ENCODE measurements at regions not wholly inside any gene's neighbourhood (a gene's known extent, or its start where the extent isn't known, plus 50 kb on each side); places are given as distances from the start of the nearest gene placed in this dataset.

DNA sequence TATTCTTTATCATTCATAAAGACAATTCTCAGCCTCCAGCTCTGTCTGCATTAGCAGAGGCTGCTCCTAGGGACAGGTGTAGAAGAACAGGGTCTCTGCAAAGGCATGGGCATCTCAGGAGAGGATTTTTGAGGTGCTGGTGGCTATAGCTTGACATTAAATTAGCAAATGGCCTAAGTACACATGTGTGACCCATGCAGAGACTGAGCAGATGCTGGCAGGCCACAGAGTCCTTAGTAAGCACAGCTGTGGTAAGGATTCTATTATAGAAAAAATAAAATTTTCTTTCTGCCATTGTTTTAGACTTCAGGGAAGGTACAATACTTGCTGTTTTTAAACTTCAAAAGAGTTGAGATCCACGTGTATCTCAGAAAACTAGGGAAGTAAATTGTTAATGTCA lies 177.5 kb upstream of the DUSP10 start:
- H3K4me3 ChIP-seq (ENCODE audit: control insufficient read depth, low read depth, low read length) = no peak overlapping the region
- DNase-seq (ENCODE audit: low read depth) = no peak
- TF ChIP-seq, protein P1, sequence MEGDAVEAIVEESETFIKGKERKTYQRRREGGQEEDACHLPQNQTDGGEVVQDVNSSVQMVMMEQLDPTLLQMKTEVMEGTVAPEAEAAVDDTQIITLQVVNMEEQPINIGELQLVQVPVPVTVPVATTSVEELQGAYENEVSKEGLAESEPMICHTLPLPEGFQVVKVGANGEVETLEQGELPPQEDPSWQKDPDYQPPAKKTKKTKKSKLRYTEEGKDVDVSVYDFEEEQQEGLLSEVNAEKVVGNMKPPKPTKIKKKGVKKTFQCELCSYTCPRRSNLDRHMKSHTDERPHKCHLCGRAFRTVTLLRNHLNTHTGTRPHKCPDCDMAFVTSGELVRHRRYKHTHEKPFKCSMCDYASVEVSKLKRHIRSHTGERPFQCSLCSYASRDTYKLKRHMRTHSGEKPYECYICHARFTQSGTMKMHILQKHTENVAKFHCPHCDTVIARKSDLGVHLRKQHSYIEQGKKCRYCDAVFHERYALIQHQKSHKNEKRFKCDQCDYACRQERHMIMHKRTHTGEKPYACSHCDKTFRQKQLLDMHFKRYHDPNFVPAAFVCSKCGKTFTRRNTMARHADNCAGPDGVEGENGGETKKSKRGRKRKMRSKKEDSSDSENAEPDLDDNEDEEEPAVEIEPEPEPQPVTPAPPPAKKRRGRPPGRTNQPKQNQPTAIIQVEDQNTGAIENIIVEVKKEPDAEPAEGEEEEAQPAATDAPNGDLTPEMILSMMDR (IDR thresholded peaks at IDR 0.05; ENCODE audit: control insufficient read depth, insufficient read depth, low read depth, low read length, missing control alignments) = no peak

DNA sequence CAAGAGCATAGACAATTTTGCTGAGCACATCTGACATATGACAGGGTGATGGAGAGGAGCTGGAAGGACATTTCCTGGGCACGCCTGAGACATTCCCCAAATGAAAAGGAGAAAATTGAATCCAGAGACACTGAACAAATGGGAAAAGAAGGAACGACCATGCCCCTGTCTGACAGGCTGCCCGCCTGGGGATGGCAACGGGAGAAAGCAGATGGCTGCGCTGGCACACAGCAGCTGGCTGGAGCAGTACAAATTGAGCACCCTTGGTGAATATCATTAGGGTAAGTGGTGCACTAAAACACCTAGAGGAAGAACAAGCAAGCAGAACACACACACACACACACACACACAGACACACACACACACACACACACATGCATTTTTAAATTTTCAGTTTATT lies 174.3 kb upstream of the DUSP10 start:
- TF ChIP-seq, protein P1 (IDR thresholded peaks at IDR 0.05; ENCODE audit: control insufficient read depth, insufficient read depth, low read depth, low read length, missing control alignments) = no peak
- no peak overlapping the region for H3K4me3 ChIP-seq (ENCODE audit: control insufficient read depth, low read depth, low read length)
- DNase-seq (ENCODE audit: low read depth) = no peak

DNA sequence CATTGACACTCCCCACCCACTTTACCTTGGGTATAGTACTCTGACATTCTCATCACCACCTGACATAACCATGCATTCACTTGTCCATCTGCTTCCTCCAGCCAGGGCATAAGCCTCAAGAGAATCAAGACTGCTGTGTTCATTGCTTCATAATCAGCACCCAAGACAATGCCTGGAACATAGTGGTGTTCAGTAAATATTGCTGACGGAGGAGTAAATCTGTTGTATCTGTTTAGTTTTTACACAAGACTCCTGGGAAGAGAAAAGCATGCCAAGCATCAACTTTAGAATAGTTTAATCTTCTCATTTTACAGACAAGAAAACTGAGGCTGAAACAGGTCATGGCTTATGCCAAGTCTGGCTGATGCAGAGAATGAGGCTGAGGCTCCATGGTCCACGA lies 173.9 kb upstream of the DUSP10 start:
- no peak for DNase-seq (ENCODE audit: low read depth)
- no peak overlapping the region for H3K4me3 ChIP-seq (ENCODE audit: control insufficient read depth, low read depth, low read length)
- TF ChIP-seq, protein P1 (IDR thresholded peaks at IDR 0.05; ENCODE audit: control insufficient read depth, insufficient read depth, low read depth, low read length, missing control alignments) = no peak

DNA sequence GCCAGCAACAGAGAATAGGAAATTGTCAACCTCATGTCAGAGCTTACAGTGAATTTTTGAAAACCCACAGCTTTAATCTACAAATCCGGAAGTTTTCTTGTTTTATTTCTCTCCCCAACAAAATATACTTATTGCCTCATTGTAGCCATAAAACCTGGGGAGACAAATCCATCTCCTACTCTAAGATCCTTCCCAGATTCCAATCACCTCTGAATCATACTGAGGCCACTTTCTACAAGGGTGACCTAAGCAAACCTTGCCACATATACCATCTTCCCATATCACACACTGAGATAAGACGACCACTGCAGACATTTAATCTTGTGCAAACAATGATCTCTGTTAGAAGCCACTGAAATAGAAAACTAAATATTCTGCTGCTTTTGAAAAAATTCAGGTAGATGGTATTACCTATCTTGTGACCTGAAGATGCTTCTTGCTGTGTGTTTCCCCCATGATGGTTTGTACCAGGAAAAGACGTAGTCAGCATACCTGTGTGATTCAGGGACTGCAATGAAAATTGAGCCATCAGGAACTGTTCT lies 171.5 kb upstream of the DUSP10 start:
- DNase-seq (ENCODE audit: low read depth) = no peak
- TF ChIP-seq, protein P1 (IDR thresholded peaks at IDR 0.05; ENCODE audit: control insufficient read depth, insufficient read depth, low read depth, low read length, missing control alignments) = no peak
- H3K4me3 ChIP-seq (ENCODE audit: control insufficient read depth, low read depth, low read length) = no peak overlapping the region

DNA sequence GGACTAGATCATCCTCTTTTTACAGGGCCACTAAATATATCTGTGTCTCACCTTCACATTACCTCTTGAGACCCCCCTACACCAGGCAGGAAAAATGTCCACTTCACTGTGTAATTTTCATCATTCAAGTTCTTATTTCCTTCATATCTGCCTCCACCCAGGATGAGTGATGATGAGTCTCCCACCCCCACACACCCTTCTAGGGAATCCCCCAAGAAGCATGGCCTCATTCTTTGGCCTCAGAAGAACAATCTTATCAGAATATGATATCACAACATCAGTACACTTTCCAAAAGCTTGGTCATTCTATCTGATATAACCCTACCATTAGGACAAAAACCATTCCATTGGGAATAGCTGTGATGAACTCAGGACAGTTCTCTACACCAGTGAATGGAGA lies 170.3 kb upstream of the DUSP10 start:
- no peak for DNase-seq (ENCODE audit: low read depth)
- TF ChIP-seq, protein P1 (IDR thresholded peaks at IDR 0.05; ENCODE audit: control insufficient read depth, insufficient read depth, low read depth, low read length, missing control alignments) = no peak
- H3K4me3 ChIP-seq (ENCODE audit: control insufficient read depth, low read depth, low read length) = no peak overlapping the region

DNA sequence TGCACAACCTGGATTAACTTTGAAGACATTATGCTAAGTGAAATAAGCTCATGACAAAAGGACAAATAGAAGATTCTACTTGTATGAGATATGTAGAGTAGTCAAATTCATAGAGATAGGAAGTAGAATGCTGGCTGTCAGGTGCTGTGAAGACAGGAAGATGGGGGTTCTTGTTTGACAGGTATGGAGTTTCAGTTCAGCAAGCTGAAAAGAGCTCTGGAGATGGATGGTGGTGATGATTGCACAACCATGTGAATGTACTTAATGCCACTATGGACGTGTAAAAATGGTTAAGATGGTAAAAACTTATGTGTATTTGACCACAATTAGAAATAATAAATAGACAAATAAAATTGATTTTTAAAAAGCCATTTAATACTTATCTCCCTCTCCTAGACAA lies 169.8 kb upstream of the DUSP10 start:
- DNase-seq (ENCODE audit: low read depth) = no peak
- TF ChIP-seq, protein P1 (IDR thresholded peaks at IDR 0.05; ENCODE audit: control insufficient read depth, insufficient read depth, low read depth, low read length, missing control alignments) = no peak
- H3K4me3 ChIP-seq (ENCODE audit: control insufficient read depth, low read depth, low read length) = no peak overlapping the region

DNA sequence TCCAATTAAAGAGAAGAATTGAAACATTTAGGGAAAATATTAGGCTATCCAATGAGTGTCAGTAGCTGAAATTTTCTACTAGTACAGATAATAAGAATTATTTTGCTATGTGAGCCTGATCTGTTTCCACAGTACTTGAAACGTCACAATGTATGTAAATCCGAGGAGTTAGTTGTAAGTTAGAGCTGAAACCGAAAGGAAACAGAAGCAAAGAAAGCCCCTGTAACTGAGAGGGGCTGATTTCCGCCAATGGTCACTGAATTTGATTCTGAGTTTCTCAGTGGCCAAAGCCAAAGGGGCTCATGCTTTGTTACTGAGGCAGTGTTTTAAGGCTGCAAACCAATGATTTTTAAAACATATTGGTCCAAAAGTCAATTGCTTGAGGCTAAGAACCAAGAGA lies 168.3 kb upstream of the DUSP10 start:
- H3K4me3 ChIP-seq (ENCODE audit: control insufficient read depth, low read depth, low read length) = no peak overlapping the region
- TF ChIP-seq, protein P1 (IDR thresholded peaks at IDR 0.05; ENCODE audit: control insufficient read depth, insufficient read depth, low read depth, low read length, missing control alignments) = no peak
- no peak for DNase-seq (ENCODE audit: low read depth)

Measured in AG09309 (cell line).